Bronchial epithelial cell (primary cell): ENCODE measurements at regions not wholly inside any gene's neighbourhood (a gene's known extent, or its start where the extent isn't known, plus 50 kb on each side); places are given as distances from the start of the nearest gene placed in this dataset.

Source experiments
- DNase-seq: peaks from one replicate; pipeline ENCODE4 v3.0.0-alpha.2; 2010; ENCODE audit warnings: low read depth
- FAIRE-seq: peaks from 2 replicates; lab custom pipeline; 2011; peaks lifted over from hg19 to GRCh38; lab: Jason Lieb, UNC
- H3K27me3 ChIP-seq: 2 replicates; pipeline ENCODE4 v1.5.1; 2011; ENCODE audit warnings: low read length; ENCODE audit not compliant: control insufficient read depth, insufficient read depth
- H3K36me3 ChIP-seq: 2 replicates; pipeline ENCODE4 v1.5.1; 2011; ENCODE audit warnings: low read length; ENCODE audit not compliant: control insufficient read depth, insufficient read depth
- H3K4me3 ChIP-seq: 2 replicates; pipeline ENCODE4 v1.5.1; 2011; ENCODE audit warnings: mild to moderate bottlenecking, low read depth, low read length, control low read depth
- CTCF ChIP-seq: IDR thresholded peaks from 2 replicates; pipeline ENCODE4 v1.5.1; 2011; ENCODE audit warnings: mild to moderate bottlenecking, moderate library complexity, low read length, control low read depth, inconsistent platforms; ENCODE audit not compliant: insufficient read depth, severe bottlenecking

- Histone ChIP-seq H3K27me3 (no peaks in the 10 kb centered on the region), H3K4me3 (no peak overlapping the region), H3K36me3 (no peaks in the 10 kb centered on the region)
- FAIRE-seq (no peak), DNase-seq (no peak)
- no peak for TF ChIP-seq CTCF
These were observed 194.3 kb downstream of the ARL4C start for GRCh38 chr2:234302664-234302991.

- Histone ChIP-seq H3K27me3 (no peaks in the 10 kb centered on the region), H3K36me3 (no peaks in the 10 kb centered on the region), H3K4me3 (no peak overlapping the region)
- TF ChIP-seq CTCF = no peak
- FAIRE-seq (peak; percentile 86), DNase-seq (no peak)
These were observed 195.7 kb downstream of the ARL4C start for GRCh38 chr2:234300932-234301823.

GRCh38 chr2:234300391-234300925 is 196.4 kb downstream of the ARL4C start:
- Histone ChIP-seq H3K27me3 (no peaks in the 10 kb centered on the region), H3K36me3 (no peaks in the 10 kb centered on the region), H3K4me3 (no peak overlapping the region)
- FAIRE-seq = peak; percentile 32
- no peak for TF ChIP-seq CTCF
- no peak for DNase-seq

- Histone ChIP-seq H3K4me3 (no peak overlapping the region), H3K36me3 (no peaks in the 10 kb centered on the region), H3K27me3 (no peaks in the 10 kb centered on the region)
- no peak for FAIRE-seq
- TF ChIP-seq CTCF = no peak
- DNase-seq = no peak
These were observed 198.0 kb downstream of the ARL4C start for GRCh38 chr2:234298918-234299317.

GRCh38 chr2:234296991-234297390 is 199.9 kb downstream of the ARL4C start:
- Histone ChIP-seq H3K4me3 (no peak overlapping the region), H3K36me3 (no peaks in the 10 kb centered on the region), H3K27me3 (no peaks in the 10 kb centered on the region)
- no peak for TF ChIP-seq CTCF
- no peak for FAIRE-seq
- no peak for DNase-seq

- FAIRE-seq (no peak), DNase-seq (no peak)
- H3K36me3 ChIP-seq = no peaks in the 10 kb centered on the region
- H3K27me3 ChIP-seq = no peaks in the 10 kb centered on the region
- TF ChIP-seq CTCF = peak; percentile 9
- no peak overlapping the region for H3K4me3 ChIP-seq
These were observed 202.9 kb downstream of the ARL4C start for GRCh38 chr2:234293973-234294372.
